ENCODE measurements at regions not wholly inside any gene's neighbourhood (a gene's known extent, or its start where the extent isn't known, plus 50 kb on each side); places are given as distances from the start of the nearest gene placed in this dataset.
"Not testable (repeated sequence)": the region's sequence is repeated elsewhere in the genome, so short reads cannot be mapped to it uniquely, and the experiment has no call there.

- H2AFZ ChIP-seq (ENCODE audit: low read length) = no peak overlapping the region
- no peaks in the 10 kb centered on the region for H3F3A ChIP-seq (ENCODE audit: low read depth)
- no peaks in the 10 kb centered on the region for H3K4me1 ChIP-seq (ENCODE audit: insufficient read depth, low read length, poor library complexity, severe bottlenecking)
- no peaks in the 10 kb centered on the region for H4K20me1 ChIP-seq (ENCODE audit: insufficient read depth, low read length, poor library complexity, severe bottlenecking)
- no peaks in the 10 kb centered on the region for H3K9me2 ChIP-seq (replicated peaks; ENCODE audit: low read depth, low read length)
- no peaks in the 10 kb centered on the region for H3K9me3 ChIP-seq (ENCODE audit: insufficient read depth, low read depth, low read length)
- H3K9ac ChIP-seq (ENCODE audit: low read depth, low read length, poor library complexity, severe bottlenecking) = no peak overlapping the region
- TF ChIP-seq CTCF (conservative IDR thresholded peaks at IDR 0.05; ENCODE audit: low read length) (no peak), EZH2phosphoT487 (IDR thresholded peaks at IDR 0.05; ENCODE audit: borderline replicate concordance) (no peak)
- H3K4me3 ChIP-seq (ENCODE audit: low read length, poor library complexity, severe bottlenecking) = no peak overlapping the region
- H3K27me3 ChIP-seq (ENCODE audit: insufficient read depth, low read length, poor library complexity, severe bottlenecking) = no peaks in the 10 kb centered on the region
- no peaks in the 10 kb centered on the region for H3K79me2 ChIP-seq (ENCODE audit: insufficient read depth, low read length)
- no peak overlapping the region for H3K4me2 ChIP-seq (ENCODE audit: low read depth, low read length, poor library complexity, severe bottlenecking)
- no peaks in the 10 kb centered on the region for H3K36me3 ChIP-seq (ENCODE audit: insufficient read depth, low read length)
These were observed 208.2 kb downstream of the S1PR1 start for GRCh38 chr1:101444873-101445618.

GRCh38 chr1:101448018-101448417, 211.2 kb downstream of the S1PR1 start:
- no peaks in the 10 kb centered on the region for H3F3A ChIP-seq (ENCODE audit: low read depth)
- no peaks in the 10 kb centered on the region for H4K20me1 ChIP-seq (ENCODE audit: insufficient read depth, low read length, poor library complexity, severe bottlenecking)
- H3K4me3 ChIP-seq (ENCODE audit: low read length, poor library complexity, severe bottlenecking) = no peak overlapping the region
- H3K4me1 ChIP-seq (ENCODE audit: insufficient read depth, low read length, poor library complexity, severe bottlenecking) = peaks cover 9% of the 10 kb centered on the region
- H3K36me3 ChIP-seq (ENCODE audit: insufficient read depth, low read length) = no peaks in the 10 kb centered on the region
- no peak for TF ChIP-seq EZH2phosphoT487 (IDR thresholded peaks at IDR 0.05; ENCODE audit: borderline replicate concordance)
- no peak for TF ChIP-seq CTCF (conservative IDR thresholded peaks at IDR 0.05; ENCODE audit: low read length)
- H3K79me2 ChIP-seq (ENCODE audit: insufficient read depth, low read length) = no peaks in the 10 kb centered on the region
- no peaks in the 10 kb centered on the region for H3K9me3 ChIP-seq (ENCODE audit: insufficient read depth, low read depth, low read length)
- no peaks in the 10 kb centered on the region for H3K9me2 ChIP-seq (replicated peaks; ENCODE audit: low read depth, low read length)
- H3K9ac ChIP-seq (ENCODE audit: low read depth, low read length, poor library complexity, severe bottlenecking) = no peak overlapping the region
- H2AFZ ChIP-seq (ENCODE audit: low read length) = no peak overlapping the region
- H3K27me3 ChIP-seq (ENCODE audit: insufficient read depth, low read length, poor library complexity, severe bottlenecking) = no peaks in the 10 kb centered on the region
- no peak overlapping the region for H3K4me2 ChIP-seq (ENCODE audit: low read depth, low read length, poor library complexity, severe bottlenecking)

- H3K9me2 ChIP-seq (replicated peaks; ENCODE audit: low read depth, low read length) = not testable (repeated sequence)
These were observed 213.9 kb downstream of the S1PR1 start for GRCh38 chr1:101450691-101451090.

GRCh38 chr1:101451888-101452287, 215.1 kb downstream of the S1PR1 start:
- Histone ChIP-seq H3K79me2 (ENCODE audit: insufficient read depth, low read length) (no peaks in the 10 kb centered on the region), H3K4me2 (ENCODE audit: low read depth, low read length, poor library complexity, severe bottlenecking) (no peak overlapping the region), H4K20me1 (ENCODE audit: insufficient read depth, low read length, poor library complexity, severe bottlenecking) (no peaks in the 10 kb centered on the region), H3K36me3 (ENCODE audit: insufficient read depth, low read length) (no peaks in the 10 kb centered on the region), H2AFZ (ENCODE audit: low read length) (no peak overlapping the region), H3K9me3 (ENCODE audit: insufficient read depth, low read depth, low read length) (no peaks in the 10 kb centered on the region), H3K9ac (ENCODE audit: low read depth, low read length, poor library complexity, severe bottlenecking) (no peak overlapping the region), H3F3A (ENCODE audit: low read depth) (no peaks in the 10 kb centered on the region), H3K4me1 (ENCODE audit: insufficient read depth, low read length, poor library complexity, severe bottlenecking) (peaks cover 25% of the 10 kb centered on the region), H3K4me3 (ENCODE audit: low read length, poor library complexity, severe bottlenecking) (no peak overlapping the region), H3K27me3 (ENCODE audit: insufficient read depth, low read length, poor library complexity, severe bottlenecking) (no peaks in the 10 kb centered on the region), H3K9me2 (replicated peaks; ENCODE audit: low read depth, low read length) (no peaks in the 10 kb centered on the region)
- TF ChIP-seq CTCF (conservative IDR thresholded peaks at IDR 0.05; ENCODE audit: low read length) (no peak), EZH2phosphoT487 (IDR thresholded peaks at IDR 0.05; ENCODE audit: borderline replicate concordance) (no peak)

More at GRCh38 chr1:101450691-101451090, 213.9 kb downstream of the S1PR1 start:
- not testable (repeated sequence) for H3F3A ChIP-seq (ENCODE audit: low read depth); H2AFZ ChIP-seq (ENCODE audit: low read length); H4K20me1 ChIP-seq (ENCODE audit: insufficient read depth, low read length, poor library complexity, severe bottlenecking); H3K4me3 ChIP-seq (ENCODE audit: low read length, poor library complexity, severe bottlenecking); H3K79me2 ChIP-seq (ENCODE audit: insufficient read depth, low read length); H3K4me2 ChIP-seq (ENCODE audit: low read depth, low read length, poor library complexity, severe bottlenecking); H3K9ac ChIP-seq (ENCODE audit: low read depth, low read length, poor library complexity, severe bottlenecking); H3K36me3 ChIP-seq (ENCODE audit: insufficient read depth, low read length); H3K27me3 ChIP-seq (ENCODE audit: insufficient read depth, low read length, poor library complexity, severe bottlenecking); H3K9me3 ChIP-seq (ENCODE audit: insufficient read depth, low read depth, low read length)
- H3K4me1 ChIP-seq (ENCODE audit: insufficient read depth, low read length, poor library complexity, severe bottlenecking) = peaks cover 25% of the 10 kb centered on the region

Data from Loucy (cell line).